Natural killer cell (primary cell): ENCODE measurements at regions not wholly inside any gene's neighbourhood (a gene's known extent, or its start where the extent isn't known, plus 50 kb on each side); places are given as distances from the start of the nearest gene placed in this dataset.

ENCODE experiments used
- ATAC-seq, 3 donors: fragments of 150-1000 bp in 2 of 3; fragments of 200-7000 bp in 1 of 3; cut with Tn5 transposase; 1 replicate in 1 of 3; 2 replicates in 2 of 3; pipeline ENCODE4 v1.10.0; 2021; ENCODE audit warnings: mild to moderate bottlenecking in 2 of 3, moderate library complexity in 2 of 3
- DNase-seq, 2 donors: peaks; one replicate each; pipeline versions ENCODE4 v3.0.0 to v3.0.0-alpha.2; 2013 to 2021; ENCODE audit warnings: mixed read lengths in 1 of 2
- H3K27ac ChIP-seq: one replicate; pipeline ENCODE4 v1.5.1; 2013; ENCODE audit warnings: mild to moderate bottlenecking, low read length
- H3K27me3 ChIP-seq: one replicate; pipeline ENCODE4 v1.6.1; 2013; ENCODE audit warnings: low read length; ENCODE audit not compliant: control insufficient read depth, insufficient read depth
- H3K36me3 ChIP-seq: one replicate; pipeline ENCODE4 v1.6.1; 2013; ENCODE audit warnings: low read length; ENCODE audit not compliant: control insufficient read depth, insufficient read depth
- H3K4me1 ChIP-seq: one replicate; pipeline ENCODE4 v1.6.1; 2013; ENCODE audit warnings: low read length; ENCODE audit not compliant: control insufficient read depth, insufficient read depth
- H3K4me3 ChIP-seq: one replicate; pipeline ENCODE4 v1.5.1; 2013; ENCODE audit warnings: low read length
- H3K9me3 ChIP-seq: one replicate; pipeline ENCODE4 v1.6.1; 2013; ENCODE audit warnings: low read length; ENCODE audit not compliant: control insufficient read depth, insufficient read depth
- H3K27ac Mint-ChIP-seq, 2 donors: one replicate each; pipeline ENCODE4 v1.8.0; 2022; ENCODE audit warnings: mild to moderate bottlenecking in 2 of 2, mixed read lengths in 2 of 2, moderate library complexity in 1 of 2
- H3K27me3 Mint-ChIP-seq, 2 donors: one replicate each; pipeline ENCODE4 v1.8.0; 2022; ENCODE audit warnings: low read depth in 2 of 2, mixed read lengths in 2 of 2
- H3K36me3 Mint-ChIP-seq: one replicate; pipeline ENCODE4 v1.8.0; 2022; ENCODE audit warnings: mixed read lengths
- H3K4me1 Mint-ChIP-seq, 2 donors: one replicate each; pipeline ENCODE4 v1.8.0; 2022; ENCODE audit warnings: mixed read lengths in 2 of 2
- H3K4me3 Mint-ChIP-seq: one replicate; pipeline ENCODE4 v1.8.0; 2022; ENCODE audit warnings: mild to moderate bottlenecking, moderate library complexity, mixed read lengths
- H3K9me3 Mint-ChIP-seq, 2 donors: one replicate each; pipeline ENCODE4 v1.8.0; 2022; ENCODE audit warnings: mixed read lengths in 2 of 2
- CTCF ChIP-seq: fragments of 200-600 bp; IDR thresholded peaks from one replicate; pipeline ENCODE4 v1.8.0; 2022; ENCODE audit warnings: antibody characterized with exemption
- WGBS: methylation state at CpG from one replicate; pipeline ENCODE4 v1.1.7; 2013; ENCODE audit warnings: missing lambda C conversion rate; ENCODE audit not compliant: insufficient coverage; 5-methylcytosine and 5-hydroxymethylcytosine counted together
- intact Hi-C: fragments of 100-400 bp; cut with micrococcal nuclease; formaldehyde crosslinking; loops from one replicate; pipeline ENCODE4 v1.14.2; 2022

- no peak for ATAC-seq
- Mint-ChIP-seq H3K4me3 (no peak overlapping the region), H3K27me3 (no peaks in the 10 kb centered on the region), H3K36me3 (peaks cover 5% of the 10 kb centered on the region), H3K9me3 (peaks cover 5 to 8% of the 10 kb centered on the region in 2 donors), H3K27ac (no peak overlapping the region), H3K4me1 (no peaks in the 10 kb centered on the region)
- no peak overlapping the region for H3K27ac ChIP-seq
- intact Hi-C loops: no loop called here
- peaks cover 7% of the 10 kb centered on the region for H3K9me3 ChIP-seq
- no peaks in the 10 kb centered on the region for H3K4me1 ChIP-seq
- no peak overlapping the region for H3K4me3 ChIP-seq
- no peak for DNase-seq
- TF ChIP-seq CTCF: no peak
- H3K36me3 ChIP-seq: no peaks in the 10 kb centered on the region
- WGBS: 33% methylated on average over 1 of the region's 1 CpG
- H3K27me3 ChIP-seq: no peaks in the 10 kb centered on the region
Measured at GRCh38 chr1:164366014-164366413, 193.0 kb upstream of the PBX1 start.

GRCh38 chr1:164369698-164370365 is 189.2 kb upstream of the PBX1 start:
- DNase-seq (no peak), ATAC-seq (no peak)
- WGBS: 92% methylated on average over 4 of the region's 4 CpGs
- Histone ChIP-seq H3K4me1 (no peaks in the 10 kb centered on the region), H3K36me3 (no peaks in the 10 kb centered on the region), H3K27me3 (no peaks in the 10 kb centered on the region), H3K27ac (no peak overlapping the region), H3K4me3 (no peak overlapping the region), H3K9me3 (peaks cover 7% of the 10 kb centered on the region)
- intact Hi-C loops: no loop called here
- no peak for TF ChIP-seq CTCF
- no peak overlapping the region for H3K4me3 Mint-ChIP-seq
- no peaks in the 10 kb centered on the region for H3K27me3 Mint-ChIP-seq
- H3K4me1 Mint-ChIP-seq: no peaks in the 10 kb centered on the region
- no peak overlapping the region for H3K27ac Mint-ChIP-seq
- no peaks in the 10 kb centered on the region for H3K36me3 Mint-ChIP-seq
- H3K9me3 Mint-ChIP-seq: peaks cover 2 to 7% of the 10 kb centered on the region in 2 donors

GRCh38 chr1:164380893-164381292 is 178.1 kb upstream of the PBX1 start:
- Mint-ChIP-seq H3K27me3 (peaks cover 0 to 8% of the 10 kb centered on the region in 2 donors), H3K27ac (no peak overlapping the region), H3K36me3 (no peaks in the 10 kb centered on the region), H3K9me3 (peaks cover 0 to 7% of the 10 kb centered on the region in 2 donors), H3K4me1 (no peaks in the 10 kb centered on the region), H3K4me3 (no peak overlapping the region)
- H3K27ac ChIP-seq: no peak overlapping the region
- intact Hi-C loops: no loop called here
- no peak for TF ChIP-seq CTCF
- H3K4me3 ChIP-seq: no peak overlapping the region
- no peaks in the 10 kb centered on the region for H3K9me3 ChIP-seq
- no peaks in the 10 kb centered on the region for H3K36me3 ChIP-seq
- DNase-seq (no peak), ATAC-seq (no peak)
- WGBS: 75% methylated on average over 4 of the region's 4 CpGs
- H3K27me3 ChIP-seq: no peaks in the 10 kb centered on the region
- no peaks in the 10 kb centered on the region for H3K4me1 ChIP-seq

- Histone ChIP-seq H3K27ac (no peak overlapping the region), H3K4me3 (no peak overlapping the region), H3K4me1 (no peaks in the 10 kb centered on the region), H3K36me3 (no peaks in the 10 kb centered on the region), H3K27me3 (no peaks in the 10 kb centered on the region), H3K9me3 (no peaks in the 10 kb centered on the region)
- H3K27me3 Mint-ChIP-seq: peaks cover 0 to 8% of the 10 kb centered on the region in 2 donors
- no peak overlapping the region for H3K4me3 Mint-ChIP-seq
- 79% methylated on average over 8 of the region's 8 CpGs for WGBS
- H3K9me3 Mint-ChIP-seq: peaks cover 0 to 10% of the 10 kb centered on the region in 2 donors
- no peak for DNase-seq
- no peaks in the 10 kb centered on the region for H3K36me3 Mint-ChIP-seq
- H3K27ac Mint-ChIP-seq: no peak overlapping the region
- intact Hi-C loops: no loop called here
- no peaks in the 10 kb centered on the region for H3K4me1 Mint-ChIP-seq
- ATAC-seq: no peak
- no peak for TF ChIP-seq CTCF
Measured at GRCh38 chr1:164382384-164382783, 176.6 kb upstream of the PBX1 start.
